ENCODE measurements at regions not wholly inside any gene's neighbourhood (a gene's known extent, or its start where the extent isn't known, plus 50 kb on each side); places are given as distances from the start of the nearest gene placed in this dataset.

DNA sequence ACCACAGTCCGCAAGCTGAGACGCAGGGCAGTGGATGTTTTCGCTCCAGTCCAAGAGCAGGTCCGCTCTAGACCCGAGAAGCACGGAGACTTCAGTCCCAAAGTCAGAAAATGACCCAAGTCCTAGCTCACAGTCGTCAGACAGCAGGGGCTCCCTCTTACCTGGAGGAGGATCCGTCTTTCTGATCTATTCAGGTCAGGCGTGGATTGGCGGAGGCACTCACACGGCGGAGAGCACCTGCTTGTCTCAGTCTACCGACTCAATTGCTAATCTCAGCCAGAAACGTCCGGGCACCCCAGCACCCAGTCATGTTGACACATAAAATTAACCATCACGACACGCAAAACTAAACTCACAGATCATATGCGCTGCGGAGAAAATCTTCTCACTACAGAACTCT is 285.3 kb upstream of the CDH4 start:
- TF ChIP-seq, protein P1, sequence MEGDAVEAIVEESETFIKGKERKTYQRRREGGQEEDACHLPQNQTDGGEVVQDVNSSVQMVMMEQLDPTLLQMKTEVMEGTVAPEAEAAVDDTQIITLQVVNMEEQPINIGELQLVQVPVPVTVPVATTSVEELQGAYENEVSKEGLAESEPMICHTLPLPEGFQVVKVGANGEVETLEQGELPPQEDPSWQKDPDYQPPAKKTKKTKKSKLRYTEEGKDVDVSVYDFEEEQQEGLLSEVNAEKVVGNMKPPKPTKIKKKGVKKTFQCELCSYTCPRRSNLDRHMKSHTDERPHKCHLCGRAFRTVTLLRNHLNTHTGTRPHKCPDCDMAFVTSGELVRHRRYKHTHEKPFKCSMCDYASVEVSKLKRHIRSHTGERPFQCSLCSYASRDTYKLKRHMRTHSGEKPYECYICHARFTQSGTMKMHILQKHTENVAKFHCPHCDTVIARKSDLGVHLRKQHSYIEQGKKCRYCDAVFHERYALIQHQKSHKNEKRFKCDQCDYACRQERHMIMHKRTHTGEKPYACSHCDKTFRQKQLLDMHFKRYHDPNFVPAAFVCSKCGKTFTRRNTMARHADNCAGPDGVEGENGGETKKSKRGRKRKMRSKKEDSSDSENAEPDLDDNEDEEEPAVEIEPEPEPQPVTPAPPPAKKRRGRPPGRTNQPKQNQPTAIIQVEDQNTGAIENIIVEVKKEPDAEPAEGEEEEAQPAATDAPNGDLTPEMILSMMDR (IDR thresholded peaks at IDR 0.05) = no peak
- TF ChIP-seq POLR2A (IDR thresholded peaks at IDR 0.05) = no peak
- Histone ChIP-seq H3K36me3 (no peaks in the 10 kb centered on the region), H3K4me3 (no peak overlapping the region), H3K27ac (no peak overlapping the region), H3K9me3 (no peaks in the 10 kb centered on the region), H3K27me3 (no peaks in the 10 kb centered on the region), H3K4me1 (no peaks in the 10 kb centered on the region)
- intact Hi-C loops (cut with DNase I; ENCODE audit: low total_unique reads) = no loop called here
- DNase-seq = no peak

DNA sequence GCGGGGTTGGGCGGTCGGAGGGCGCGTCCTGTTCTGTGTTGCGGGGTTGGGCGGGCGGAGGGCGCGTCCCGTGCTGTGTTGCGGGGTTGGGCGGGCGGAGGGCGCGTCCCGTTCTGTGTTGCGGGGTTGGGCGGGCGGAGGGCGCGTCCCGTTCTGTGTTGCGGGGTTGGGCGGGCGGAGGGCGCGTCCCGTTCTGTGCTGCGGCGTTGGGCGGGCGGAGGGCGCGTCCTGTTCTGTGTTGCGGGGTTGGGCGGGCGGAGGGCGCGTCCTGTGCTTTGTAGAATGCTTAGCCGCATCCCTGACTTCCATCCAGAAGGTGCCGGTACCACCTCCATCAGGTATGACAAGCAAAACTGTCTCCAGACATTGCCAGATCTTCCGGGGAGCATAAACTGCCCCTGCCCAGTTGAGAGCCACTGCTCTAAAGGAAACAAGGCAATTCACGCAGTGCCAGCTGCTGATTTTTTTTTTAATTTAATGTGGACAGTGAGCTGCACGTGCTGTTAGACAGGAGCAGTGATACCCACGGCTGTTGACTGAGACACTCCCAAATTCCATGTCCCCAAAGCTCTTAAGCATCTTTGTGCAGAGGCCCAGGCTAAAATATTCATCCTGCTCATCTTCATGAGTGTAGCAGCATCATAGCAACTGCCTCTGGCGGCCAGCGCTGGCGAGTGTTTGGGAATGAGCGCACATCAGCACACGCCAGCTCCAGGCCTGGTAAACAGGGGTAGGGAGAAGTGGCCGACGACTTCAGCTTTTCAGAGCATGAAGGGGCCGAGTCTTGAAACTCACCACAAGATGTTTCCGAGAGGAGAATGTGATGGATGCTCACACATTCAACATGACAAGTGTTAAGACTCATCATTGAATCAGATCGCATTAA is 284.4 kb upstream of the CDH4 start:
- H3K4me3 ChIP-seq = no peak overlapping the region
- intact Hi-C loops (cut with DNase I; ENCODE audit: low total_unique reads) = no loop called here

DNA sequence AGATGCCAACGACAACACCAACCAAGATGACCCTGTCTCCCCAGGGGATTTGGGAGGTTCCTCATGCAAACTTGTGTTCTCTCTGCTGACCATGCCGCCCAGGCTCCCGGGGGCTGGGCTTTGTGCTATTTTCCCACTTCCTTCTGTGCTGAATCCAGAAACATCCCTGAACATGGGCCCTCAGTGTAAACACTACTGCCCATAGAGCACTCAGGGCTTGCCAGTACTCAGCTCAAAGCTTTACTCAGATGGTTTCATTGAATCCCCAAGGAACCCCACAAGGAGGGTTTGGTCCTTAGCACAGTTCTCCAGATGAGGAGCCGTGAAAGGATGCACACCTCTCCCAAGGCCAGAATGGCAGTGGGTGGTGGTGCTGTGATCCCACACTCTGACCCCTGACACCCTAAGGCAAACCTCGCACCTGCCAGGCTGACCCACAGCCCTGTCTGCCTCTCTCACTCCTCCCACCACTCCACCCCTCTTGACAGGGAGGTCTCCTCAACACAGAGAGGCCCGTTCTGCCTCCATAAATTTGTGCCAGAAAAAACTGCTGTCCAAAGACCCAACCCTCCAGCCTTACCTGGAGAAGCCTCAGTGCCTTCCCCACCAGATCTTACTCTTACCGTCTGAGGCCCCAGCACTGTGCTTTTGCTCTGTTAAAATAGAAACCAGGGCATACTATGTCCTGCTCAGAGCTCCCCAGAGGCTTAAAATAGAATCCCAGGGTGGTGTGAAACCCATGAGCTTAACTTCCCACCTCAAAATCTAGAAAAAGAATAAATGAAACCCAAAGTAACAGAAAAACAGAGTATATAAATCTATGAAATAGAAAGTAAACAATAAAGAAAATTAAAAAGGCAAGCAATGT is 283.0 kb upstream of the CDH4 start:
- intact Hi-C loops (cut with DNase I; ENCODE audit: low total_unique reads) = no loop called here
- Histone ChIP-seq H3K36me3 (no peaks in the 10 kb centered on the region), H3K4me1 (no peaks in the 10 kb centered on the region), H3K27me3 (no peaks in the 10 kb centered on the region), H3K27ac (no peak overlapping the region), H3K9me3 (no peaks in the 10 kb centered on the region), H3K4me3 (no peak overlapping the region)
- TF ChIP-seq POLR2A (IDR thresholded peaks at IDR 0.05) = no peak
- TF ChIP-seq, protein P1 (IDR thresholded peaks at IDR 0.05) = no peak
- no peak for DNase-seq

More for the DNA sequence above, 284.4 kb upstream of the CDH4 start:
- DNase-seq = no peak
- Histone ChIP-seq H3K4me1 (no peaks in the 10 kb centered on the region), H3K27me3 (no peaks in the 10 kb centered on the region), H3K36me3 (no peaks in the 10 kb centered on the region), H3K9me3 (no peaks in the 10 kb centered on the region), H3K27ac (no peak overlapping the region)
- TF ChIP-seq POLR2A (IDR thresholded peaks at IDR 0.05) = no peak
- TF ChIP-seq, protein P1 (IDR thresholded peaks at IDR 0.05) = no peak

DNA sequence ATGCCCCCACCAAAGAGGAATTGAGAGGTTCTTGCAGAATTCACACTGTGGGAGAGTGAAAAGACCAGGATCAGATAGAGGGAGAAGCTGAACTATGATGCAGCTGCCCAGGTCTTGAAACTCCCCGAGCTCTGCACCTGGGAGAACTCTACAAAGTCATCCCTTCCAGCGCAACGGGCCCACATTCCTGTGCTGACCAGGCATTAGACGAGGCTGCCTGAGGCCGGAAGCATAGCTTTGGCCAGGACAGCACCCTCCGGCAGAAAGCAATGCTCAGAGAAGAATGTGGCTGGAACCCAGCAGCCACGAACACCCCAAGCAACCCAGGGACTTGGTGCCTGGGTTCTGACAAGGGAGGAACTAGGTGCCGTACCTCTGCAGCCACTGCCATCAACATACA is 281.5 kb upstream of the CDH4 start:
- intact Hi-C loops (cut with DNase I; ENCODE audit: low total_unique reads) = no loop called here
- Histone ChIP-seq H3K4me1 (no peaks in the 10 kb centered on the region), H3K27ac (no peak overlapping the region), H3K4me3 (no peak overlapping the region), H3K36me3 (no peaks in the 10 kb centered on the region), H3K27me3 (no peaks in the 10 kb centered on the region), H3K9me3 (no peaks in the 10 kb centered on the region)
- no peak for DNase-seq
- TF ChIP-seq, protein P1 (IDR thresholded peaks at IDR 0.05) = no peak
- no peak for TF ChIP-seq POLR2A (IDR thresholded peaks at IDR 0.05)

DNA sequence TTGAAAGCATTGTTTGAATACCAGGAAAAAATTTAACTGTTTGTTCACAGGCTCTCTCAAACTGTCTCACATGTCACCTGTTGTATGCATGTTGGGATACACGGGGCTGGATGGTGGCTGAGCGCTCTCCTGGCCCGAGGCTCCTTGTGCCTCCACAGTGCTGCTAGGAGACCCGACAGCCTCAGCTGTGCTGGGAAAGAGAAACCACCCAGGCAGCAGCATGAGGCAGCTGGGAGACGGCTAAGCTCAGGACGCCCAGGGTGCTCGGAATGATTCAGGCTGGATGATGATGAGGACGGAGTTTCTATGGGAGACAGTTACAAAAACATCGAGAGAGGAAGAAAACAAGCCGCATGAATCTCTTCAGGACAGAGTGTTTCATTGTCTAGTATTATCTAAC is 278.0 kb upstream of the CDH4 start:
- Histone ChIP-seq H3K27ac (no peak overlapping the region), H3K36me3 (no peaks in the 10 kb centered on the region), H3K4me3 (no peak overlapping the region), H3K9me3 (peaks cover 0 to 3% of the 10 kb centered on the region in 2 donors), H3K27me3 (no peaks in the 10 kb centered on the region), H3K4me1 (no peaks in the 10 kb centered on the region)
- DNase-seq = no peak
- no peak for TF ChIP-seq POLR2A (IDR thresholded peaks at IDR 0.05)
- TF ChIP-seq, protein P1 (IDR thresholded peaks at IDR 0.05) = no peak
- intact Hi-C loops (cut with DNase I; ENCODE audit: low total_unique reads) = no loop called here

Data from uterus (tissue), 3 donors.